ENCODE measurements at regions not wholly inside any gene's neighbourhood (a gene's known extent, or its start where the extent isn't known, plus 50 kb on each side); places are given as distances from the start of the nearest gene placed in this dataset.

DNA sequence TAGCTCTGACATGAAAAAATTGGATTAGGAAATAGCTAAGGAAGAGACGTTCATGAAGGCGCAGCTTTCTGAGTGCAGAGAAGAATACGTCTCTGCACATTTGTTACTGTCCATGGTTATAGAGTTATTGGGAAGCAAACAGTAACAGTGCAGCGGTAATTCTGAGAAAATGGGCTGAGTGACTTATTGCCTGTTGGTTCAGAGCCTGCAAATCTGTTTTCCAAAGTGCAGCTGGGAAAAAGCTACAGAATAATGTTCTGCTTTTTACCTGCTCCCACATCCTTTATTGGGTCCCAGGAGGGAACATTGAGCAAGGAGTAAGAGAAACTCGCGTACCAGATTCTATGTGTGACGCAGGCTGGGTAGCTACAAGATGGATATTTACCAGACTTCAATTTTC lies 160.2 kb downstream of the BTBD3 start:
- peaks cover 2% of the 10 kb centered on the region; the same call in 1 of the 2 replicates for H3K4me1 Mint-ChIP-seq
- TF ChIP-seq MYBL2 (CRISPR knock-in tag; IDR thresholded peaks at IDR 0.05) (no peak), CREM (CRISPR knock-in tag; IDR thresholded peaks at IDR 0.05) (no peak), FOXJ3 (CRISPR knock-in tag; IDR thresholded peaks at IDR 0.05; ENCODE audit: borderline replicate concordance) (no peak), RELA (CRISPR knock-in tag; IDR thresholded peaks at IDR 0.05; ENCODE audit: borderline replicate concordance) (no peak), OVOL2 (CRISPR knock-in tag; IDR thresholded peaks at IDR 0.05; ENCODE audit: borderline replicate concordance) (no peak), SMAD3 (CRISPR knock-in tag; IDR thresholded peaks at IDR 0.05; ENCODE audit: borderline replicate concordance) (no peak)
- TF ChIP-seq, protein P1, sequence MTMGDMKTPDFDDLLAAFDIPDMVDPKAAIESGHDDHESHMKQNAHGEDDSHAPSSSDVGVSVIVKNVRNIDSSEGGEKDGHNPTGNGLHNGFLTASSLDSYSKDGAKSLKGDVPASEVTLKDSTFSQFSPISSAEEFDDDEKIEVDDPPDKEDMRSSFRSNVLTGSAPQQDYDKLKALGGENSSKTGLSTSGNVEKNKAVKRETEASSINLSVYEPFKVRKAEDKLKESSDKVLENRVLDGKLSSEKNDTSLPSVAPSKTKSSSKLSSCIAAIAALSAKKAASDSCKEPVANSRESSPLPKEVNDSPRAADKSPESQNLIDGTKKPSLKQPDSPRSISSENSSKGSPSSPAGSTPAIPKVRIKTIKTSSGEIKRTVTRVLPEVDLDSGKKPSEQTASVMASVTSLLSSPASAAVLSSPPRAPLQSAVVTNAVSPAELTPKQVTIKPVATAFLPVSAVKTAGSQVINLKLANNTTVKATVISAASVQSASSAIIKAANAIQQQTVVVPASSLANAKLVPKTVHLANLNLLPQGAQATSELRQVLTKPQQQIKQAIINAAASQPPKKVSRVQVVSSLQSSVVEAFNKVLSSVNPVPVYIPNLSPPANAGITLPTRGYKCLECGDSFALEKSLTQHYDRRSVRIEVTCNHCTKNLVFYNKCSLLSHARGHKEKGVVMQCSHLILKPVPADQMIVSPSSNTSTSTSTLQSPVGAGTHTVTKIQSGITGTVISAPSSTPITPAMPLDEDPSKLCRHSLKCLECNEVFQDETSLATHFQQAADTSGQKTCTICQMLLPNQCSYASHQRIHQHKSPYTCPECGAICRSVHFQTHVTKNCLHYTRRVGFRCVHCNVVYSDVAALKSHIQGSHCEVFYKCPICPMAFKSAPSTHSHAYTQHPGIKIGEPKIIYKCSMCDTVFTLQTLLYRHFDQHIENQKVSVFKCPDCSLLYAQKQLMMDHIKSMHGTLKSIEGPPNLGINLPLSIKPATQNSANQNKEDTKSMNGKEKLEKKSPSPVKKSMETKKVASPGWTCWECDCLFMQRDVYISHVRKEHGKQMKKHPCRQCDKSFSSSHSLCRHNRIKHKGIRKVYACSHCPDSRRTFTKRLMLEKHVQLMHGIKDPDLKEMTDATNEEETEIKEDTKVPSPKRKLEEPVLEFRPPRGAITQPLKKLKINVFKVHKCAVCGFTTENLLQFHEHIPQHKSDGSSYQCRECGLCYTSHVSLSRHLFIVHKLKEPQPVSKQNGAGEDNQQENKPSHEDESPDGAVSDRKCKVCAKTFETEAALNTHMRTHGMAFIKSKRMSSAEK (CRISPR knock-in tag; IDR thresholded peaks at IDR 0.05; ENCODE audit: borderline replicate concordance), result no peak
- TF ChIP-seq, protein P2, sequence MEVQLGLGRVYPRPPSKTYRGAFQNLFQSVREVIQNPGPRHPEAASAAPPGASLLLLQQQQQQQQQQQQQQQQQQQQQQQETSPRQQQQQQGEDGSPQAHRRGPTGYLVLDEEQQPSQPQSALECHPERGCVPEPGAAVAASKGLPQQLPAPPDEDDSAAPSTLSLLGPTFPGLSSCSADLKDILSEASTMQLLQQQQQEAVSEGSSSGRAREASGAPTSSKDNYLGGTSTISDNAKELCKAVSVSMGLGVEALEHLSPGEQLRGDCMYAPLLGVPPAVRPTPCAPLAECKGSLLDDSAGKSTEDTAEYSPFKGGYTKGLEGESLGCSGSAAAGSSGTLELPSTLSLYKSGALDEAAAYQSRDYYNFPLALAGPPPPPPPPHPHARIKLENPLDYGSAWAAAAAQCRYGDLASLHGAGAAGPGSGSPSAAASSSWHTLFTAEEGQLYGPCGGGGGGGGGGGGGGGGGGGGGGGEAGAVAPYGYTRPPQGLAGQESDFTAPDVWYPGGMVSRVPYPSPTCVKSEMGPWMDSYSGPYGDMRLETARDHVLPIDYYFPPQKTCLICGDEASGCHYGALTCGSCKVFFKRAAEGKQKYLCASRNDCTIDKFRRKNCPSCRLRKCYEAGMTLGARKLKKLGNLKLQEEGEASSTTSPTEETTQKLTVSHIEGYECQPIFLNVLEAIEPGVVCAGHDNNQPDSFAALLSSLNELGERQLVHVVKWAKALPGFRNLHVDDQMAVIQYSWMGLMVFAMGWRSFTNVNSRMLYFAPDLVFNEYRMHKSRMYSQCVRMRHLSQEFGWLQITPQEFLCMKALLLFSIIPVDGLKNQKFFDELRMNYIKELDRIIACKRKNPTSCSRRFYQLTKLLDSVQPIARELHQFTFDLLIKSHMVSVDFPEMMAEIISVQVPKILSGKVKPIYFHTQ (CRISPR knock-in tag; IDR thresholded peaks at IDR 0.05), result no peak
- TF ChIP-seq, protein P3, sequence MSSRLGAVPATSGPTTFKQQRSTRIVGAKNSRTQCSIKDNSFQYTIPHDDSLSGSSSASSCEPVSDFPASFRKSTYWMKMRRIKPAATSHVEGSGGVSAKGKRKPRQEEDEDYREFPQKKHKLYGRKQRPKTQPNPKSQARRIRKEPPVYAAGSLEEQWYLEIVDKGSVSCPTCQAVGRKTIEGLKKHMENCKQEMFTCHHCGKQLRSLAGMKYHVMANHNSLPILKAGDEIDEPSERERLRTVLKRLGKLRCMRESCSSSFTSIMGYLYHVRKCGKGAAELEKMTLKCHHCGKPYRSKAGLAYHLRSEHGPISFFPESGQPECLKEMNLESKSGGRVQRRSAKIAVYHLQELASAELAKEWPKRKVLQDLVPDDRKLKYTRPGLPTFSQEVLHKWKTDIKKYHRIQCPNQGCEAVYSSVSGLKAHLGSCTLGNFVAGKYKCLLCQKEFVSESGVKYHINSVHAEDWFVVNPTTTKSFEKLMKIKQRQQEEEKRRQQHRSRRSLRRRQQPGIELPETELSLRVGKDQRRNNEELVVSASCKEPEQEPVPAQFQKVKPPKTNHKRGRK (CRISPR knock-in tag; IDR thresholded peaks at IDR 0.05; ENCODE audit: borderline replicate concordance), result no peak
- TF ChIP-seq, protein P4, sequence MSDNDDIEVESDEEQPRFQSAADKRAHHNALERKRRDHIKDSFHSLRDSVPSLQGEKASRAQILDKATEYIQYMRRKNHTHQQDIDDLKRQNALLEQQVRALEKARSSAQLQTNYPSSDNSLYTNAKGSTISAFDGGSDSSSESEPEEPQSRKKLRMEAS (CRISPR knock-in tag; IDR thresholded peaks at IDR 0.05), result no peak
- H3K4me3 Mint-ChIP-seq, result no peak overlapping the region
- no peaks in the 10 kb centered on the region; the same call in 1 of the 2 replicates for H3K27me3 Mint-ChIP-seq (ENCODE audit: low read depth)
- no peaks in the 10 kb centered on the region for H3K36me3 Mint-ChIP-seq
- DNase-seq (ENCODE audit: low spot score) (no peak), ATAC-seq (no peak)
- no peak overlapping the region for H3K27ac Mint-ChIP-seq
- ChIA-PET POLR2A (interaction anchor here (0.7 kb wide), 1 partner anchor 148 kb away, joined by 7 read pairs; no protein-coding TSS in a partner anchor), CTCF (interaction anchor here (0.6 kb wide), 1 partner anchor 399 kb away, joined by 3 read pairs; no protein-coding TSS in a partner anchor)
- peaks cover 21% of the 10 kb centered on the region for H3K9me3 Mint-ChIP-seq

DNA sequence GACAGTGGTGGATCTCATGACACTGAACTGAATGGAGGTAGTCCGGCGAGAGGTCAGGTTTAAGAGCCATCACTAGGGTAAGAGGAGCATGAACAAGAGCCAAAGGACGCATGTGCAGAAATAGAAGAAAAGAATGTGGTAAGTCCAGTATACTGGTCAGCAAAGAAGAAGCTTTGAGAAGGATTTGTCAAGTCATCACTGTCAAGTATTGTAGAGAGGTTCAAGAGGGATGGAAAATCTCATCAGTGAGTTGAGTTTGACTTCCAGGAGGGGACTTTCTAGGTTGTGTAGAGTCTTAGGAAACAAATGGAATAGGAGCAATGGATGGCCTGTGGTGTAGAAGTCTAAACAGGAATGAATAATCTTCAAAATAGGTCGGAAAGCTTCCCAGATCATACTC lies 161.8 kb downstream of the BTBD3 start:
- Mint-ChIP-seq H3K27me3 (ENCODE audit: low read depth) (no peaks in the 10 kb centered on the region; the same call in 1 of the 2 replicates), H3K4me3 (no peak overlapping the region), H3K27ac (no peak overlapping the region), H3K9me3 (peaks cover 14% of the 10 kb centered on the region), H3K36me3 (no peaks in the 10 kb centered on the region), H3K4me1 (no peaks in the 10 kb centered on the region)
- CTCF ChIA-PET, result no interaction called here
- ATAC-seq (no peak), DNase-seq (ENCODE audit: low spot score) (no peak)
- TF ChIP-seq ZNF263 (CRISPR knock-in tag; IDR thresholded peaks at IDR 0.05; ENCODE audit: low read depth) (no peak), ZNF423 (CRISPR knock-in tag; IDR thresholded peaks at IDR 0.05) (no peak), TEAD4 (CRISPR knock-in tag; IDR thresholded peaks at IDR 0.05) (no peak), GTF2I (CRISPR knock-in tag; conservative IDR thresholded peaks at IDR 0.05) (no peak), ESRRA (CRISPR knock-in tag; IDR thresholded peaks at IDR 0.05; ENCODE audit: borderline replicate concordance) (no peak), ELF4 (CRISPR knock-in tag; IDR thresholded peaks at IDR 0.05; ENCODE audit: low read depth) (no peak), ZNF317 (CRISPR knock-in tag; IDR thresholded peaks at IDR 0.05; ENCODE audit: borderline replicate concordance, low read depth) (no peak), SP1 (CRISPR knock-in tag; conservative IDR thresholded peaks at IDR 0.05) (no peak)
- TF ChIP-seq, protein P5, sequence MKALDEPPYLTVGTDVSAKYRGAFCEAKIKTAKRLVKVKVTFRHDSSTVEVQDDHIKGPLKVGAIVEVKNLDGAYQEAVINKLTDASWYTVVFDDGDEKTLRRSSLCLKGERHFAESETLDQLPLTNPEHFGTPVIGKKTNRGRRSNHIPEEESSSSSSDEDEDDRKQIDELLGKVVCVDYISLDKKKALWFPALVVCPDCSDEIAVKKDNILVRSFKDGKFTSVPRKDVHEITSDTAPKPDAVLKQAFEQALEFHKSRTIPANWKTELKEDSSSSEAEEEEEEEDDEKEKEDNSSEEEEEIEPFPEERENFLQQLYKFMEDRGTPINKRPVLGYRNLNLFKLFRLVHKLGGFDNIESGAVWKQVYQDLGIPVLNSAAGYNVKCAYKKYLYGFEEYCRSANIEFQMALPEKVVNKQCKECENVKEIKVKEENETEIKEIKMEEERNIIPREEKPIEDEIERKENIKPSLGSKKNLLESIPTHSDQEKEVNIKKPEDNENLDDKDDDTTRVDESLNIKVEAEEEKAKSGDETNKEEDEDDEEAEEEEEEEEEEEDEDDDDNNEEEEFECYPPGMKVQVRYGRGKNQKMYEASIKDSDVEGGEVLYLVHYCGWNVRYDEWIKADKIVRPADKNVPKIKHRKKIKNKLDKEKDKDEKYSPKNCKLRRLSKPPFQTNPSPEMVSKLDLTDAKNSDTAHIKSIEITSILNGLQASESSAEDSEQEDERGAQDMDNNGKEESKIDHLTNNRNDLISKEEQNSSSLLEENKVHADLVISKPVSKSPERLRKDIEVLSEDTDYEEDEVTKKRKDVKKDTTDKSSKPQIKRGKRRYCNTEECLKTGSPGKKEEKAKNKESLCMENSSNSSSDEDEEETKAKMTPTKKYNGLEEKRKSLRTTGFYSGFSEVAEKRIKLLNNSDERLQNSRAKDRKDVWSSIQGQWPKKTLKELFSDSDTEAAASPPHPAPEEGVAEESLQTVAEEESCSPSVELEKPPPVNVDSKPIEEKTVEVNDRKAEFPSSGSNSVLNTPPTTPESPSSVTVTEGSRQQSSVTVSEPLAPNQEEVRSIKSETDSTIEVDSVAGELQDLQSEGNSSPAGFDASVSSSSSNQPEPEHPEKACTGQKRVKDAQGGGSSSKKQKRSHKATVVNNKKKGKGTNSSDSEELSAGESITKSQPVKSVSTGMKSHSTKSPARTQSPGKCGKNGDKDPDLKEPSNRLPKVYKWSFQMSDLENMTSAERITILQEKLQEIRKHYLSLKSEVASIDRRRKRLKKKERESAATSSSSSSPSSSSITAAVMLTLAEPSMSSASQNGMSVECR (CRISPR knock-in tag; IDR thresholded peaks at IDR 0.05; ENCODE audit: borderline replicate concordance), result no peak
- TF ChIP-seq, protein P6, sequence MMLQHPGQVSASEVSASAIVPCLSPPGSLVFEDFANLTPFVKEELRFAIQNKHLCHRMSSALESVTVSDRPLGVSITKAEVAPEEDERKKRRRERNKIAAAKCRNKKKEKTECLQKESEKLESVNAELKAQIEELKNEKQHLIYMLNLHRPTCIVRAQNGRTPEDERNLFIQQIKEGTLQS (CRISPR knock-in tag; conservative IDR thresholded peaks at IDR 0.05), result no peak
- POLR2A ChIA-PET, result no interaction called here

Measured in WTC11 (cell line).